Ovary (tissue), 3 donors: ENCODE measurements at regions not wholly inside any gene's neighbourhood (a gene's known extent, or its start where the extent isn't known, plus 50 kb on each side); places are given as distances from the start of the nearest gene placed in this dataset.

Experiments used
- EP300 ChIP-seq: sonication (generic); formaldehyde crosslinking; IDR thresholded peaks from one replicate; pipeline ENCODE4 v1.6.1; 2017; ENCODE audit warnings: antibody characterized with exemption
- POLR2A ChIP-seq: fragments of 450-650 bp; IDR thresholded peaks from one replicate; pipeline ENCODE4 v1.6.1; 2017; ENCODE audit warnings: antibody characterized with exemption, mild to moderate bottlenecking, moderate library complexity
- TF ChIP-seq, protein P1 (sequence below), 3 donors: fragments of 450-650 bp in 2 of 3; fragments of 200-600 bp in 1 of 3; IDR thresholded peaks; one replicate each; pipeline versions ENCODE4 v1.5.1 to v1.8.0; 2016 to 2022; ENCODE audit warnings: antibody characterized with exemption in 3 of 3, mild to moderate bottlenecking in 1 of 3
- donor health status: DM: no; HTN: no; CAD: no.

DNA sequence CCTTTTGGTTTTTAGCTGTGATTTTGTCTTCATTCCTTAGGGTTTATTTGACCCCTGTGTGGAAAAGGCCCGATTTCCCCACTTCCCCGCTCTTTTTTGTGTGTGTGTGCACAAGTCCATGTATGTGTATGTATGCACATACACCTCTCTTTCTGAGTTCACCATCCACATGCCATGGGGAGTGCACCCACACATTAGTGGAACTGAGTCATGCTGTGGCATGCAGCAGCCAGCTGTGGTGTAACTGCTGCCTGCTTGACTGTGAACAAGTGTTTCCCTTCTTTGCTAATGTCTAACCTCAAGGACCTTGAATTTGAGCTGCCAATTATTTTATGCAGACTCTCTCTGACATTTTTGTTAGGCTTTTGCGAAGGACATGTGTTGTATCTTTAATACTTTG lies 434.9 kb upstream of the TPM1 start:
- TF ChIP-seq, protein P1, sequence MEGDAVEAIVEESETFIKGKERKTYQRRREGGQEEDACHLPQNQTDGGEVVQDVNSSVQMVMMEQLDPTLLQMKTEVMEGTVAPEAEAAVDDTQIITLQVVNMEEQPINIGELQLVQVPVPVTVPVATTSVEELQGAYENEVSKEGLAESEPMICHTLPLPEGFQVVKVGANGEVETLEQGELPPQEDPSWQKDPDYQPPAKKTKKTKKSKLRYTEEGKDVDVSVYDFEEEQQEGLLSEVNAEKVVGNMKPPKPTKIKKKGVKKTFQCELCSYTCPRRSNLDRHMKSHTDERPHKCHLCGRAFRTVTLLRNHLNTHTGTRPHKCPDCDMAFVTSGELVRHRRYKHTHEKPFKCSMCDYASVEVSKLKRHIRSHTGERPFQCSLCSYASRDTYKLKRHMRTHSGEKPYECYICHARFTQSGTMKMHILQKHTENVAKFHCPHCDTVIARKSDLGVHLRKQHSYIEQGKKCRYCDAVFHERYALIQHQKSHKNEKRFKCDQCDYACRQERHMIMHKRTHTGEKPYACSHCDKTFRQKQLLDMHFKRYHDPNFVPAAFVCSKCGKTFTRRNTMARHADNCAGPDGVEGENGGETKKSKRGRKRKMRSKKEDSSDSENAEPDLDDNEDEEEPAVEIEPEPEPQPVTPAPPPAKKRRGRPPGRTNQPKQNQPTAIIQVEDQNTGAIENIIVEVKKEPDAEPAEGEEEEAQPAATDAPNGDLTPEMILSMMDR (IDR thresholded peaks at IDR 0.05): no peak
- TF ChIP-seq EP300 (no peak), POLR2A (no peak)
